Rectal smooth muscle tissue (tissue), 1 donor: ENCODE measurements at regions not wholly inside any gene's neighbourhood (a gene's known extent, or its start where the extent isn't known, plus 50 kb on each side); places are given as distances from the start of the nearest gene placed in this dataset.

ENCODE experiments used
- H3K27ac ChIP-seq: one replicate; pipeline ENCODE4 v1.7.0; 2013; ENCODE audit warnings: low read depth, low read length, inconsistent platforms
- H3K27me3 ChIP-seq: one replicate; pipeline ENCODE4 v1.7.0; 2013; ENCODE audit warnings: low read length; ENCODE audit not compliant: control insufficient read depth, insufficient read depth
- H3K36me3 ChIP-seq: one replicate; pipeline ENCODE4 v1.7.0; 2013; ENCODE audit warnings: low read length; ENCODE audit not compliant: control insufficient read depth, insufficient read depth
- H3K4me1 ChIP-seq: one replicate; pipeline ENCODE4 v1.7.0; 2013; ENCODE audit warnings: low read length; ENCODE audit not compliant: control insufficient read depth, insufficient read depth
- H3K4me3 ChIP-seq: one replicate; pipeline ENCODE4 v1.7.0; 2013; ENCODE audit warnings: low read length
- H3K9ac ChIP-seq: one replicate; pipeline ENCODE4 v1.7.0; 2013; ENCODE audit warnings: low read length

GRCh38 chr16:51685498-51685897 is 534.4 kb upstream of the SALL1 start:
- no peak overlapping the region for H3K4me3 ChIP-seq
- H3K36me3 ChIP-seq, result no peaks in the 10 kb centered on the region
- no peaks in the 10 kb centered on the region for H3K27me3 ChIP-seq
- no peak overlapping the region for H3K9ac ChIP-seq
- H3K4me1 ChIP-seq, result no peaks in the 10 kb centered on the region
- no peak overlapping the region for H3K27ac ChIP-seq

- Histone ChIP-seq H3K27ac (no peak overlapping the region), H3K4me1 (no peaks in the 10 kb centered on the region), H3K9ac (no peak overlapping the region), H3K4me3 (no peak overlapping the region), H3K36me3 (no peaks in the 10 kb centered on the region), H3K27me3 (no peaks in the 10 kb centered on the region)
These were observed 532.8 kb upstream of the SALL1 start for GRCh38 chr16:51683882-51684281.

DNA sequence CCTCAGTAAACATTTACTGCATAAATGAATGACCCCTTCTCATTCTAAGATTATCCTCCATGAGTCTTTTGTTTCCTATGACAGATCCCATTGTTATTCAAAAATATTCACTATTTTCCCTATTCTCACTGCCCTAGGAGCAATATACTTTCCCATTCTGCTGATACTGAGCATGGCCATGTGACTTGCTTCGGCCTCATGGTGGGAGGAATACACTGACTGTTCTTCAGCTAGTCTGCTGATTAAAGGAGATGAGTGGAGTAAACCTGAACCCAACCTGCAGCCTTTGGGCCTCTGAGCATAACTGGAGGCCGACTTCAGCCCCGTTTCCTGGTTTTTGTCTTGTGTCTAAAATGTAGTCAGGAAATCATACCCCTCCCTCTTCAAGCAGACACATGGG is 531.8 kb upstream of the SALL1 start:
- Histone ChIP-seq H3K27ac (no peak overlapping the region), H3K27me3 (no peaks in the 10 kb centered on the region), H3K9ac (no peak overlapping the region), H3K4me3 (no peak overlapping the region), H3K36me3 (no peaks in the 10 kb centered on the region), H3K4me1 (no peaks in the 10 kb centered on the region)

DNA sequence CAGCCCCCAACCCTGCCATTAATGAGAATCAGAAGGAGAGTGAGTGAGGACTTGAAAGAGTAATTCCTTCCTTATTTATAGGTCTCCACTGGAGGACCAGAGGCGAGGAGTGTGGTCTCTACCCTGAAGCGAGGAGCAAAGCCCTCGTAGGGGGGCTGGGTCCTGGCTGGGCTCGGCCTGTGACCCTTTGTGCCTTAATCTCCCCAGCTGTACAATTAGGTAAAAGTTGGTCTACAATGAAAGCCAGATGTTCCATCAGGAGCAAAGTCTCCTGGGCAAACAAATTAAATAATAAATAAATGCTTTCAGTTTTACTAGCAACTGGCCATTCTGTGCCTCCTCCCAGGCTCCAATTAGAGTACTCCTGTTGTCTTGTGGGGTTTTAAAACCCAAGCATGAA is 523.5 kb upstream of the SALL1 start:
- H3K27ac ChIP-seq, result no peak overlapping the region
- H3K4me1 ChIP-seq, result no peaks in the 10 kb centered on the region
- no peaks in the 10 kb centered on the region for H3K27me3 ChIP-seq
- no peaks in the 10 kb centered on the region for H3K36me3 ChIP-seq
- no peak overlapping the region for H3K4me3 ChIP-seq
- no peak overlapping the region for H3K9ac ChIP-seq

DNA sequence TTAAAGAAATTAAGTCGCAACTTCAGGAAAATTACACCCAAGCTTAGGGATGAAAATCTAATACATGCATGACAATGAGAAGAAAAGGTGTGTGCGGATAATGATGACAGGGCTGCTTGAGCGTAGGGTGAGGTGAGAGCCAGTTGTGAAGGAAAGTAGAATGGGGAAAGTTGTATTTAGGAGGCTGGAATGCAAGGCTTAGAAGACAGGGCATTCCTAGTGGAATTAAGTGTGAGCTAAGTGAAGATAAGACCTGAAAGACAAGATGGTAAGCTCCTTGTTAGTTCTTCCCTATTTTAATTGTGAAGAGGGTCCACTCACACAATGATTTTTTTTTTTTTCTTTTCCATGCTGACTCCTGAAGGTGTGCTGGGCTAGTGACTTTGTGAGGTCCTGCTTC is 519.5 kb upstream of the SALL1 start:
- no peaks in the 10 kb centered on the region for H3K4me1 ChIP-seq
- no peaks in the 10 kb centered on the region for H3K36me3 ChIP-seq
- no peak overlapping the region for H3K4me3 ChIP-seq
- no peak overlapping the region for H3K27ac ChIP-seq
- H3K9ac ChIP-seq, result no peak overlapping the region
- H3K27me3 ChIP-seq, result no peaks in the 10 kb centered on the region

GRCh38 chr16:51666821-51667220 is 515.8 kb upstream of the SALL1 start:
- Histone ChIP-seq H3K9ac (no peak overlapping the region), H3K27me3 (no peaks in the 10 kb centered on the region), H3K4me3 (no peak overlapping the region), H3K27ac (no peak overlapping the region), H3K4me1 (no peaks in the 10 kb centered on the region), H3K36me3 (no peaks in the 10 kb centered on the region)

DNA sequence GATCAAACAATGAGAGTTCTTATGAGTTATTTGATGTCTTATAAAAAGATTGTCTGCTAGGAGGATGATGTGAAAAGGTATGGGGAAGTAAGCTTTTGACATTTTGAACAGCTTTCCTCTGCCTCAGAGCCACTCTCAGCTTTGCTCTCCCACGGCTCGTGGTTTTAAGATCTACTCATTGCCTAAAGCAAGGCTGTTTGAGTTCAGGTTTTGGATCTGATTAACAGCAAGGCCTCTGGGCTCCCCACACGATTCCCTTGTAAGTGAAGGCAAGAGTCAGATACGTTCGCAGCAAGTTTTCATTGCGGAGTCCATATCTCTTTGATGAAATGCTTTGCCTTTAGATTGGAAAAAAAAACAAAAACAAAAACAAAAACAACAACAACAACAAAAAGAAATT is 515.0 kb upstream of the SALL1 start:
- Histone ChIP-seq H3K27me3 (no peaks in the 10 kb centered on the region), H3K9ac (no peak overlapping the region), H3K36me3 (no peaks in the 10 kb centered on the region), H3K4me1 (no peaks in the 10 kb centered on the region), H3K4me3 (no peak overlapping the region), H3K27ac (no peak overlapping the region)

GRCh38 chr16:51665436-51665998 is 514.4 kb upstream of the SALL1 start:
- Histone ChIP-seq H3K36me3 (no peaks in the 10 kb centered on the region), H3K27me3 (no peaks in the 10 kb centered on the region), H3K4me1 (no peaks in the 10 kb centered on the region)

GRCh38 chr16:51658531-51658930 is 507.5 kb upstream of the SALL1 start:
- Histone ChIP-seq H3K27ac (no peak overlapping the region), H3K36me3 (no peaks in the 10 kb centered on the region), H3K4me1 (no peaks in the 10 kb centered on the region), H3K4me3 (no peak overlapping the region), H3K9ac (no peak overlapping the region), H3K27me3 (no peaks in the 10 kb centered on the region)

More at GRCh38 chr16:51665436-51665998, 514.4 kb upstream of the SALL1 start:
- Histone ChIP-seq H3K27ac (no peak overlapping the region), H3K4me3 (no peak overlapping the region), H3K9ac (no peak overlapping the region)

DNA sequence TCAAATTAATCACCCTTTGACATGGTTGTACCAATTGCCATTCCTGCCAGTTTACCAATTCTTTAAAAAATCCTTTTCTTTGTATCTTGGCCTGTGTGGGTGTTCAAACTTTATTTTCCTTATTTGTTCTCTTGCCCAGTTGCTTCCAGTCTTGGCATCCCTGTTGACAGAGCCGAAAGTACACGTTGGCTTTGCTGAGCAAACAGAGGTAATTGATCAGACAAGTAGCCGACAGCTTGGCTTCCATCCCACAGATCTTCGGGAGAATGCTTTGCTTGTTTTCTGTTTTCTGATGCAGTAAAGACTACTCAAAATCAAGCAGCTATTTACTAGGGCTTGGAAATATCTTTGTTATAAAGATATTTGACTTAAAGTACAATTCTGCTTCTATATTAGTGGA is 506.8 kb upstream of the SALL1 start:
- Histone ChIP-seq H3K27me3 (no peaks in the 10 kb centered on the region), H3K4me1 (no peaks in the 10 kb centered on the region), H3K36me3 (no peaks in the 10 kb centered on the region), H3K9ac (no peak overlapping the region), H3K27ac (no peak overlapping the region), H3K4me3 (no peak overlapping the region)

DNA sequence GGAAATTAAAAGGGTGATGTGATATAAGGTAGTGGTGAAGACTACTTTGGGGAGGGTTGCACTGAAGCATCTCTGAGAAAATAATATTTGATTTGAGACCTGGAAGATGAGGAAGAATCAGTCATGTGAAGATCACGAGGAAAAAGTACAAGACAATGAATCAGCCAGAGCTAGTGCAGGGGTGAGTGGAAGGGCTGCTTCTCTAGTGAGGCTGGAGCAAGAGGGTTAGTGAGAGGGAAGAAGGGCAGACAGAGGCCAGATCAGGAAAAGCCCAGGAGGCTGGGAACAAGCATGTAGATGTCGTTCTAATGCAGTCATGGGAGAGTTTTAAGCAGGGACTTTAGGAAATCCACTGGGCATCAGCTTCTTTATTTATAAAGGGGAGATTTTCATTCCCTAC is 504.2 kb upstream of the SALL1 start:
- Histone ChIP-seq H3K27ac (no peak overlapping the region), H3K9ac (no peak overlapping the region), H3K36me3 (no peaks in the 10 kb centered on the region), H3K27me3 (no peaks in the 10 kb centered on the region), H3K4me3 (no peak overlapping the region), H3K4me1 (no peaks in the 10 kb centered on the region)

- no peaks in the 10 kb centered on the region for H3K4me1 ChIP-seq
- no peak overlapping the region for H3K9ac ChIP-seq
- no peaks in the 10 kb centered on the region for H3K36me3 ChIP-seq
- H3K4me3 ChIP-seq, result no peak overlapping the region
- no peaks in the 10 kb centered on the region for H3K27me3 ChIP-seq
- no peak overlapping the region for H3K27ac ChIP-seq
These were observed 500.0 kb upstream of the SALL1 start for GRCh38 chr16:51651061-51651466.

GRCh38 chr16:51649631-51650030 is 498.6 kb upstream of the SALL1 start:
- Histone ChIP-seq H3K27ac (no peak overlapping the region), H3K36me3 (no peaks in the 10 kb centered on the region), H3K9ac (no peak overlapping the region), H3K27me3 (no peaks in the 10 kb centered on the region), H3K4me1 (no peaks in the 10 kb centered on the region), H3K4me3 (no peak overlapping the region)
